ENCODE measurements at regions not wholly inside any gene's neighbourhood (a gene's known extent, or its start where the extent isn't known, plus 50 kb on each side); places are given as distances from the start of the nearest gene placed in this dataset.

DNA sequence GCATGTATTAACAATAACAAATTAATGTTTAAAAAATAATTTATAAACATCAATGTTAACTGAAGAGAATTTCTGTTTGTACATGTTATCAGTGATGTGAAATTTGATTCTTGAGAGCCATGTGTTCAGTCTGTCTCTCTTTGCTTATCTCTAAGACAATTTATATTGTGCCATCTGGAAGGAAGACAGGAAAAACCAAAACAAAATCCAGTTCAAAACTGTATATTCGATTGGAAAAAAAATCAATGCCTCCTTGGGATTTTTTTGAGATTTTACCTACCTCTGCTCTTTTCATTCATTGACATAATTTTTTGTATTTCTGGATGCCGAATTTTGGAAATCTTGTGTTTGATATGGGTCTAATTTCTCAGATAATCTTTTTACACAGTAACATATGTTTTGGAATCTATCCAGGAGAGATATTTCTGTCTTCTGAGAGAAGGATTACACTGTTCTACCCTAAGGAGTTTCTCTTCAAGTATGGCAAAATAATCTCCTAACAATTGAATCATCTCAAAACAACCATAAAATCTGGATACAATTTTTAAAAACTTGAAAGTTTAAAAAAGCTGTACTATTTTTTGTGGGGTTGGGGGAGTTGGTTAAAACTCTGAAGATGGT lies 311.9 kb upstream of the GNAI1 start:
- TF ChIP-seq, protein P1, sequence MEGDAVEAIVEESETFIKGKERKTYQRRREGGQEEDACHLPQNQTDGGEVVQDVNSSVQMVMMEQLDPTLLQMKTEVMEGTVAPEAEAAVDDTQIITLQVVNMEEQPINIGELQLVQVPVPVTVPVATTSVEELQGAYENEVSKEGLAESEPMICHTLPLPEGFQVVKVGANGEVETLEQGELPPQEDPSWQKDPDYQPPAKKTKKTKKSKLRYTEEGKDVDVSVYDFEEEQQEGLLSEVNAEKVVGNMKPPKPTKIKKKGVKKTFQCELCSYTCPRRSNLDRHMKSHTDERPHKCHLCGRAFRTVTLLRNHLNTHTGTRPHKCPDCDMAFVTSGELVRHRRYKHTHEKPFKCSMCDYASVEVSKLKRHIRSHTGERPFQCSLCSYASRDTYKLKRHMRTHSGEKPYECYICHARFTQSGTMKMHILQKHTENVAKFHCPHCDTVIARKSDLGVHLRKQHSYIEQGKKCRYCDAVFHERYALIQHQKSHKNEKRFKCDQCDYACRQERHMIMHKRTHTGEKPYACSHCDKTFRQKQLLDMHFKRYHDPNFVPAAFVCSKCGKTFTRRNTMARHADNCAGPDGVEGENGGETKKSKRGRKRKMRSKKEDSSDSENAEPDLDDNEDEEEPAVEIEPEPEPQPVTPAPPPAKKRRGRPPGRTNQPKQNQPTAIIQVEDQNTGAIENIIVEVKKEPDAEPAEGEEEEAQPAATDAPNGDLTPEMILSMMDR (IDR thresholded peaks at IDR 0.05; ENCODE audit: low read length): no peak
- TF ChIP-seq EZH2 (optimal IDR thresholded peaks at IDR 0.05; ENCODE audit: low read depth, low read length) (no peak), EZH2phosphoT487 (IDR thresholded peaks at IDR 0.05; ENCODE audit: low read length) (no peak)
